MM.1S (cell line): ENCODE measurements at regions not wholly inside any gene's neighbourhood (a gene's known extent, or its start where the extent isn't known, plus 50 kb on each side); places are given as distances from the start of the nearest gene placed in this dataset.

ENCODE experiments used
- DNase-seq: peaks from one replicate; pipeline ENCODE4 v3.0.0-alpha.2; 2015
- H2AFZ ChIP-seq: fragments of 300-600 bp; sonication (generic); 2 replicates; pipeline ENCODE4 v1.6.0; 2016; ENCODE audit warnings: antibody characterized with exemption, low read length
- H3F3A ChIP-seq: fragments of 300-600 bp; sonication (generic); 2 replicates; pipeline ENCODE4 v1.6.1; 2016; ENCODE audit warnings: mild to moderate bottlenecking, antibody characterized with exemption, low read length, moderate library complexity, mixed read lengths; ENCODE audit not compliant: insufficient read depth
- H3K27ac ChIP-seq: fragments of 300-600 bp; sonication (generic); 2 replicates; pipeline ENCODE4 v1.5.1; 2016; ENCODE audit warnings: mild to moderate bottlenecking, low read length
- H3K27me3 ChIP-seq: fragments of 300-600 bp; sonication (generic); replicated peaks from 2 replicates; pipeline ENCODE4 v1.6.0; 2016; ENCODE audit warnings: low read length; ENCODE audit not compliant: insufficient read depth
- H3K36me3 ChIP-seq: fragments of 300-600 bp; sonication (generic); replicated peaks from 2 replicates; pipeline ENCODE4 v1.6.1; 2016; ENCODE audit warnings: mild to moderate bottlenecking, low read length, mixed read lengths; ENCODE audit not compliant: insufficient read depth
- H3K4me1 ChIP-seq: fragments of 300-600 bp; sonication (generic); 2 replicates; pipeline ENCODE4 v1.6.1; 2016; ENCODE audit warnings: low read length, mixed read lengths
- H3K4me2 ChIP-seq: fragments of 300-600 bp; sonication (generic); 2 replicates; pipeline ENCODE4 v1.6.0; 2016; ENCODE audit warnings: low read depth, low read length
- H3K4me3 ChIP-seq: fragments of 300-600 bp; sonication (generic); 2 replicates; pipeline ENCODE4 v1.5.1; 2016; ENCODE audit warnings: low read length, mixed read lengths
- H3K79me2 ChIP-seq: fragments of 300-600 bp; sonication (generic); 2 replicates; pipeline ENCODE4 v1.6.1; 2016; ENCODE audit warnings: mixed run types, low read length, mixed read lengths
- H3K9ac ChIP-seq: fragments of 300-600 bp; sonication (generic); 2 replicates; pipeline ENCODE4 v1.6.1; 2016; ENCODE audit warnings: low read length, mixed read lengths
- H3K9me2 ChIP-seq: fragments of 300-600 bp; sonication (generic); replicated peaks from 2 replicates; pipeline ENCODE4 v1.6.1; 2016; ENCODE audit warnings: mild to moderate bottlenecking, low read length, mixed read lengths; ENCODE audit not compliant: insufficient read depth
- H3K9me3 ChIP-seq: fragments of 300-600 bp; sonication (generic); replicated peaks from 2 replicates; pipeline ENCODE4 v1.6.1; 2016; ENCODE audit warnings: mild to moderate bottlenecking, low read length, mixed read lengths; ENCODE audit not compliant: insufficient read depth
- H4K20me1 ChIP-seq: fragments of 300-600 bp; sonication (generic); 2 replicates; pipeline ENCODE4 v1.6.1; 2016; ENCODE audit warnings: mild to moderate bottlenecking, low read length, moderate library complexity, mixed read lengths; ENCODE audit not compliant: insufficient read depth
- EZH2 ChIP-seq: fragments of 300-600 bp; sonication (generic); optimal IDR thresholded peaks from 2 replicates; pipeline ENCODE3; 2017; ENCODE audit warnings: low read depth, mild to moderate bottlenecking, antibody characterized with exemption, low read length, mixed read lengths
- EZH2phosphoT487 ChIP-seq: fragments of 300-600 bp; sonication (generic); IDR thresholded peaks from 2 replicates; pipeline ENCODE4 v1.6.1; 2018; ENCODE audit warnings: antibody characterized with exemption, low read length
- TF ChIP-seq, protein P1 (sequence below): fragments of 300-600 bp; sonication (generic); IDR thresholded peaks from 2 replicates; pipeline ENCODE4 v1.5.1; 2016; ENCODE audit warnings: antibody characterized with exemption, low read length, mixed read lengths

DNA sequence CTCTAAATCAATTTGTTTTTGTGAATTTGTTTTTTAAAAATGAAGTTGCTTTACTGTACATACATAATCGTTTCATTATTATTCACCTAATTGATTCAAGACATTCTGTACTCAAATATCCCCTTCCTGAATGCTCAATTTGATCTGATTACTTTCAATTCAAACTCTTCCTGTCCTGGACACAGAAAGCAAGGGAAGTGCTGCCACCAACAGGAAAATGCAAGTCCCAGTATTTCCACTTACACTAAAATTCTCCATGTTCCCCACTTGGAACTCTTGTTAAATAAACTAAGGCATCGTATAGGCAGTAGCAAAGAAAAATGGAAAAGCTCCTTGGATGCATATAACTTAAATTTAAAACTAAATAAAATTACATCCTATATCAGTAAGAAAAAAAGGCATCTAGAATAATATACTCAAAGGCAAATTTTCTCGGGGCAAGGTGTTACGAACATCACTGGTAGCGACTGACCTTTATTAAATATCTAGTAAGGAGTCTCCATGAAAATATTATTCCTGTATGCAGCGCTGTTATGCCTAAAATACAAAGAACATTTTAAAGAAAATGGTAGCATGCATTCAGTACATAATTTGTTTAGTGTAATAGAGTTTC lies 72.0 kb upstream of the DBX2 start:
- no peak overlapping the region for H3K4me2 ChIP-seq
- no peak overlapping the region for H3K27ac ChIP-seq
- no peak for TF ChIP-seq EZH2
- TF ChIP-seq, protein P1, sequence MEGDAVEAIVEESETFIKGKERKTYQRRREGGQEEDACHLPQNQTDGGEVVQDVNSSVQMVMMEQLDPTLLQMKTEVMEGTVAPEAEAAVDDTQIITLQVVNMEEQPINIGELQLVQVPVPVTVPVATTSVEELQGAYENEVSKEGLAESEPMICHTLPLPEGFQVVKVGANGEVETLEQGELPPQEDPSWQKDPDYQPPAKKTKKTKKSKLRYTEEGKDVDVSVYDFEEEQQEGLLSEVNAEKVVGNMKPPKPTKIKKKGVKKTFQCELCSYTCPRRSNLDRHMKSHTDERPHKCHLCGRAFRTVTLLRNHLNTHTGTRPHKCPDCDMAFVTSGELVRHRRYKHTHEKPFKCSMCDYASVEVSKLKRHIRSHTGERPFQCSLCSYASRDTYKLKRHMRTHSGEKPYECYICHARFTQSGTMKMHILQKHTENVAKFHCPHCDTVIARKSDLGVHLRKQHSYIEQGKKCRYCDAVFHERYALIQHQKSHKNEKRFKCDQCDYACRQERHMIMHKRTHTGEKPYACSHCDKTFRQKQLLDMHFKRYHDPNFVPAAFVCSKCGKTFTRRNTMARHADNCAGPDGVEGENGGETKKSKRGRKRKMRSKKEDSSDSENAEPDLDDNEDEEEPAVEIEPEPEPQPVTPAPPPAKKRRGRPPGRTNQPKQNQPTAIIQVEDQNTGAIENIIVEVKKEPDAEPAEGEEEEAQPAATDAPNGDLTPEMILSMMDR = peak; percentile 31

DNA sequence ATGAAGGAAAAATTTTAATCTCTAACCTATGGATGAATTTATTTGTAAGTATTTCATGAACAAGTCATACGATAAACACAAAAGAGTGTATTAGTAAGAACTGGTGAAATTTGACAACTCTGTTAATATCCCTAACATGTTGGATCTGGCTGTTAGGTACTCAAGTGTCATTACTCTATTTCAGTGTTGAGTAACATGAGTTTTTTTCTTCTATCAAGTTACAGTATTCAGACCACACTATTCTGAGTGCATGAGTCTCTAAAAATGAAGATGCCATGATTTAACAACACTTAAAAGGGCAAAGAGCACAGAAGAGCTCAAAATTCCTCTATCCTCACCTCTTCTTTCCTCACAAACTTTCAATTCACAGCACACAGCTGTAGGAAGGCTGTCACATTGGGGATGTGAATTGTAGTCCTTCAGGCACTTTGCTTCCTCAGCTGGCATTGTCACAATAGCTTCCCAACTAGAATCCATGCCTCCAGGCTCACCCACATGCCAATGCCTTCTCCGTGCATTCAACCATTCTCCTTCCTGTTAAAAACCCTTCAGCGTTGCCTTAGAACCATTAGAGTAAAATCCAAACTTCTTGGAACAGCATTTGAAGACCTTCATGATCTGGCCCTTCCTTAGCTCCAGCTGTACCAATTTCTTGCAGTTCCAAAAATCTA lies 73.7 kb upstream of the DBX2 start:
- H3K79me2 ChIP-seq = no peaks in the 10 kb centered on the region
- H3K36me3 ChIP-seq = no peaks in the 10 kb centered on the region
- H3K27ac ChIP-seq = no peak overlapping the region
- no peaks in the 10 kb centered on the region for H3K9me3 ChIP-seq
- H4K20me1 ChIP-seq = no peaks in the 10 kb centered on the region
- H2AFZ ChIP-seq = no peak overlapping the region
- H3F3A ChIP-seq = no peaks in the 10 kb centered on the region
- no peak overlapping the region for H3K4me3 ChIP-seq
- H3K4me2 ChIP-seq = no peak overlapping the region
- H3K9ac ChIP-seq = no peak overlapping the region
- TF ChIP-seq EZH2phosphoT487 (no peak), EZH2 (no peak)
- TF ChIP-seq, protein P1 = no peak
- DNase-seq = no peak
- H3K4me1 ChIP-seq = no peaks in the 10 kb centered on the region
- no peaks in the 10 kb centered on the region for H3K9me2 ChIP-seq
- H3K27me3 ChIP-seq = no peaks in the 10 kb centered on the region

More for the DNA sequence above, 72.0 kb upstream of the DBX2 start:
- Histone ChIP-seq H3K79me2 (no peaks in the 10 kb centered on the region), H3K4me1 (no peaks in the 10 kb centered on the region), H3K9ac (no peak overlapping the region), H3K36me3 (no peaks in the 10 kb centered on the region), H3K27me3 (no peaks in the 10 kb centered on the region), H3K4me3 (no peak overlapping the region), H3F3A (no peaks in the 10 kb centered on the region), H3K9me3 (no peaks in the 10 kb centered on the region), H3K9me2 (no peaks in the 10 kb centered on the region), H4K20me1 (no peaks in the 10 kb centered on the region), H2AFZ (no peak overlapping the region)
- peak; percentile 43 for DNase-seq

DNA sequence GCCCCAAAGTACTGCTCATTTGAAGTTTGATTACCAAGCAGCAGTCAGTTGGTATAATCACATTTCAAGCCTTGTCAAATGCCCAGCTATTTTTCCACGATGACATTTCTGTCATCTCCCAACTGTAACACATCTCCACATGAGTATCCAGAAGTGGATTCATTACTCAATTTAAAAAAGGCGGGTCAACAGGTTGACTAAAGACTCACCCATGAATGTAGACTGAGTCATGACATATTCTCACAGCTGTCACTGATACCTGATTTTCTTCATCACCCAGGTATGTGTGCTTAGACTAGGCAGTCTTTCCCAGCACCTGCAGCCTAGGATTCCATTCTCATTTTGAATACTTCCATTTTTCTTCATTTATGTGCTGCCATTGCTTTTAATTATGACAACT lies 75.1 kb upstream of the DBX2 start:
- no peak overlapping the region for H3K4me3 ChIP-seq
- no peaks in the 10 kb centered on the region for H3K79me2 ChIP-seq
- no peaks in the 10 kb centered on the region for H4K20me1 ChIP-seq
- TF ChIP-seq, protein P1 = no peak
- TF ChIP-seq EZH2 (no peak), EZH2phosphoT487 (no peak)
- H3K9me3 ChIP-seq = no peaks in the 10 kb centered on the region
- H3K27ac ChIP-seq = no peak overlapping the region
- no peak overlapping the region for H2AFZ ChIP-seq
- H3K9ac ChIP-seq = no peak overlapping the region
- DNase-seq = no peak
- no peaks in the 10 kb centered on the region for H3K36me3 ChIP-seq
- no peaks in the 10 kb centered on the region for H3F3A ChIP-seq
- no peaks in the 10 kb centered on the region for H3K4me1 ChIP-seq
- H3K4me2 ChIP-seq = no peak overlapping the region
- no peaks in the 10 kb centered on the region for H3K27me3 ChIP-seq
- no peaks in the 10 kb centered on the region for H3K9me2 ChIP-seq
